ENCODE measurements at regions not wholly inside any gene's neighbourhood (a gene's known extent, or its start where the extent isn't known, plus 50 kb on each side); places are given as distances from the start of the nearest gene placed in this dataset.
A peak's percentile ranks its signal among the peaks of the same experiment; 100 is the strongest.

GRCh38 chr13:71219698-71220415 is 647.1 kb downstream of the DACH1 start:
- TF ChIP-seq, protein P1, sequence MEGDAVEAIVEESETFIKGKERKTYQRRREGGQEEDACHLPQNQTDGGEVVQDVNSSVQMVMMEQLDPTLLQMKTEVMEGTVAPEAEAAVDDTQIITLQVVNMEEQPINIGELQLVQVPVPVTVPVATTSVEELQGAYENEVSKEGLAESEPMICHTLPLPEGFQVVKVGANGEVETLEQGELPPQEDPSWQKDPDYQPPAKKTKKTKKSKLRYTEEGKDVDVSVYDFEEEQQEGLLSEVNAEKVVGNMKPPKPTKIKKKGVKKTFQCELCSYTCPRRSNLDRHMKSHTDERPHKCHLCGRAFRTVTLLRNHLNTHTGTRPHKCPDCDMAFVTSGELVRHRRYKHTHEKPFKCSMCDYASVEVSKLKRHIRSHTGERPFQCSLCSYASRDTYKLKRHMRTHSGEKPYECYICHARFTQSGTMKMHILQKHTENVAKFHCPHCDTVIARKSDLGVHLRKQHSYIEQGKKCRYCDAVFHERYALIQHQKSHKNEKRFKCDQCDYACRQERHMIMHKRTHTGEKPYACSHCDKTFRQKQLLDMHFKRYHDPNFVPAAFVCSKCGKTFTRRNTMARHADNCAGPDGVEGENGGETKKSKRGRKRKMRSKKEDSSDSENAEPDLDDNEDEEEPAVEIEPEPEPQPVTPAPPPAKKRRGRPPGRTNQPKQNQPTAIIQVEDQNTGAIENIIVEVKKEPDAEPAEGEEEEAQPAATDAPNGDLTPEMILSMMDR (IDR thresholded peaks at IDR 0.05; ENCODE audit: unreplicated experiment), result no peak
- intact Hi-C loops (cut with micrococcal nuclease; ENCODE audit: unreplicated experiment), result loop anchor here (2.0 kb wide), 1 partner anchor 259 kb away; no protein-coding TSS in a partner anchor

DNA sequence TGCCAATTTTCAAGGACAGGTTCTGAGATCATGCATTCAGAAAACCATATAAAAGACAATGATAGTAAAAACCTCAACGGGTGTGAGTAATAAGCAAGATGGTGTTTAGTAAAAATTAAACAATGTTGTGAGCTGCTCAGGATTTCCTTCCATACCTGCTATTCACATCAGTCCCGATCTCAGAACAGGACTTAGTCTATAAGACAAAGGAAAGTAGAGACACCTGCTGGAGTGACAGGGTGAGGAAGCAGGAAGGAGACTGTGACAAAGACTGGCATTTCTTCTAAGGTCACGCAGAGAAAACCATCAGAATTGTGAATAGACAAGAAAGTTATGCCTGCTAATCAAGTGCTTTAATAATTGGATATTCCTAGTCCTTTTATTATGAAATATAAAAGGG is 648.0 kb downstream of the DACH1 start:
- TF ChIP-seq, protein P1 (IDR thresholded peaks at IDR 0.05; ENCODE audit: unreplicated experiment), result no peak
- intact Hi-C loops (cut with micrococcal nuclease; ENCODE audit: unreplicated experiment), result loop anchor here (2.0 kb wide), 1 partner anchor 258 kb away; no protein-coding TSS in a partner anchor
- CTCF ChIA-PET, result no interaction called here

More at GRCh38 chr13:71219698-71220415, 647.1 kb downstream of the DACH1 start:
- Mint-ChIP-seq H3K4me3 (ENCODE audit: low read depth, unreplicated experiment) (no peak overlapping the region), H3K36me3 (ENCODE audit: insufficient read depth, unreplicated experiment) (no peaks in the 10 kb centered on the region), H3K9me3 (ENCODE audit: low read depth, unreplicated experiment) (no peaks in the 10 kb centered on the region), H3K4me1 (ENCODE audit: low read depth, unreplicated experiment) (no peaks in the 10 kb centered on the region), H3K27me3 (ENCODE audit: unreplicated experiment) (no peaks in the 10 kb centered on the region), H3K27ac (ENCODE audit: unreplicated experiment) (no peak overlapping the region)
- DNase-seq, result no peak
- CTCF ChIA-PET, result no interaction called here
- BruUV-seq (replicated peaks), result no TSS peak

DNA sequence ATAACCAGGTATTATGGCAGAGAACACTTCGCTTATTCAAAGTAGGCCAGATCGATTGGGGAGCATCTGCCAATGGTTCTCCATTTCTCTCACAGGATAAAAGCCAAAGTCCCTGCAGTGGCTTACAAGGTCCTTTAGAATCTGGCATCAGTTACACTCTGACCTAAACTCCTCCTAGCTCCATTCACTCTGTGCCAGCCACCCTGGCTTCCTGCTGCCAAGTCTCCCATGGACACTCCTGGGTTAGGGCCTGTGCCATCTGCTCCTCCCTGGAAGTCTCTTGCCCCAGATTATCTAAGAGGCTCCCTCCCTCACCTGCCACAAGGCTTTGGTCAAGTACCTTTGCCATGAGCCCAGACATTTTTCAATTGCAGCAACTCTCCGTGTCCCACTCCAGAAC is 649.2 kb downstream of the DACH1 start:
- intact Hi-C loops (cut with micrococcal nuclease; ENCODE audit: unreplicated experiment), result loop anchor here (2.0 kb wide), 1 partner anchor 257 kb away; no protein-coding TSS in a partner anchor
- H3K4me1 Mint-ChIP-seq (ENCODE audit: low read depth, unreplicated experiment), result no peaks in the 10 kb centered on the region
- no peak overlapping the region for H3K4me3 Mint-ChIP-seq (ENCODE audit: low read depth, unreplicated experiment)
- no peaks in the 10 kb centered on the region for H3K27me3 Mint-ChIP-seq (ENCODE audit: unreplicated experiment)
- CTCF ChIA-PET, result interaction anchor here (0.5 kb wide), 1 partner anchor 52 kb away, joined by 3 read pairs; no protein-coding TSS in a partner anchor
- DNase-seq, result no peak
- H3K9me3 Mint-ChIP-seq (ENCODE audit: low read depth, unreplicated experiment), result no peaks in the 10 kb centered on the region
- no peak overlapping the region for H3K27ac Mint-ChIP-seq (ENCODE audit: unreplicated experiment)
- no TSS peak for BruUV-seq (replicated peaks)
- no peaks in the 10 kb centered on the region for H3K36me3 Mint-ChIP-seq (ENCODE audit: insufficient read depth, unreplicated experiment)
- TF ChIP-seq, protein P1 (IDR thresholded peaks at IDR 0.05; ENCODE audit: unreplicated experiment), result no peak

More for the DNA sequence above, 648.0 kb downstream of the DACH1 start:
- H3K9me3 Mint-ChIP-seq (ENCODE audit: low read depth, unreplicated experiment), result no peaks in the 10 kb centered on the region
- H3K27ac Mint-ChIP-seq (ENCODE audit: unreplicated experiment), result no peak overlapping the region
- no peaks in the 10 kb centered on the region for H3K27me3 Mint-ChIP-seq (ENCODE audit: unreplicated experiment)
- BruUV-seq (replicated peaks), result no TSS peak
- DNase-seq, result peak; percentile 3
- no peak overlapping the region for H3K4me3 Mint-ChIP-seq (ENCODE audit: low read depth, unreplicated experiment)
- H3K4me1 Mint-ChIP-seq (ENCODE audit: low read depth, unreplicated experiment), result no peaks in the 10 kb centered on the region
- no peaks in the 10 kb centered on the region for H3K36me3 Mint-ChIP-seq (ENCODE audit: insufficient read depth, unreplicated experiment)

GRCh38 chr13:71214821-71215220 is 652.2 kb downstream of the DACH1 start:
- TF ChIP-seq, protein P1 (IDR thresholded peaks at IDR 0.05; ENCODE audit: unreplicated experiment), result no peak
- Mint-ChIP-seq H3K4me1 (ENCODE audit: low read depth, unreplicated experiment) (no peaks in the 10 kb centered on the region), H3K27me3 (ENCODE audit: unreplicated experiment) (no peaks in the 10 kb centered on the region), H3K9me3 (ENCODE audit: low read depth, unreplicated experiment) (no peaks in the 10 kb centered on the region), H3K36me3 (ENCODE audit: insufficient read depth, unreplicated experiment) (no peaks in the 10 kb centered on the region), H3K4me3 (ENCODE audit: low read depth, unreplicated experiment) (no peak overlapping the region), H3K27ac (ENCODE audit: unreplicated experiment) (no peak overlapping the region)
- CTCF ChIA-PET, result no interaction called here
- BruUV-seq (replicated peaks), result no TSS peak
- DNase-seq, result no peak
- intact Hi-C loops (cut with micrococcal nuclease; ENCODE audit: unreplicated experiment), result no loop called here

Data from Calu3 (cell line).